ENCODE measurements at regions not wholly inside any gene's neighbourhood (a gene's known extent, or its start where the extent isn't known, plus 50 kb on each side); places are given as distances from the start of the nearest gene placed in this dataset.

- DNase-seq (ENCODE audit: low read depth in 4 of 4, low spot score in 3 of 4), result no peak
Observed at GRCh38 chr7:84631913-84632312, 437.3 kb upstream of the SEMA3A start.

GRCh38 chr7:84629640-84630318 lies 435.2 kb upstream of the SEMA3A start:
- no peak for DNase-seq (ENCODE audit: low read depth in 4 of 4, low spot score in 3 of 4)

- DNase-seq (ENCODE audit: low read depth in 4 of 4, low spot score in 3 of 4), result no peak
Observed at GRCh38 chr7:84629216-84629615, 434.6 kb upstream of the SEMA3A start.

GRCh38 chr7:84627250-84627649 lies 432.7 kb upstream of the SEMA3A start:
- DNase-seq (ENCODE audit: low read depth in 4 of 4, low spot score in 3 of 4), result no peak

GRCh38 chr7:84624927-84625326 lies 430.3 kb upstream of the SEMA3A start:
- DNase-seq (ENCODE audit: low read depth in 4 of 4, low spot score in 3 of 4), result no peak

- DNase-seq (ENCODE audit: low read depth in 4 of 4, low spot score in 3 of 4), result no peak
Observed at GRCh38 chr7:84624527-84624926, 429.9 kb upstream of the SEMA3A start.

- no peak for DNase-seq (ENCODE audit: low read depth in 4 of 4, low spot score in 3 of 4)
Observed at GRCh38 chr7:84617265-84618030, 422.9 kb upstream of the SEMA3A start.

GRCh38 chr7:84614821-84615501 lies 420.4 kb upstream of the SEMA3A start:
- DNase-seq (ENCODE audit: low read depth in 4 of 4, low spot score in 3 of 4), result no peak

- DNase-seq (ENCODE audit: low read depth in 4 of 4, low spot score in 3 of 4), result no peak
Observed at GRCh38 chr7:84612981-84613681, 418.5 kb upstream of the SEMA3A start.

GRCh38 chr7:84611391-84611790 lies 416.8 kb upstream of the SEMA3A start:
- DNase-seq (ENCODE audit: low read depth in 4 of 4, low spot score in 3 of 4), result no peak

- no peak for DNase-seq (ENCODE audit: low read depth in 4 of 4, low spot score in 3 of 4)
Observed at GRCh38 chr7:84610390-84610789, 415.8 kb upstream of the SEMA3A start.

GRCh38 chr7:84605301-84605700 lies 410.7 kb upstream of the SEMA3A start:
- no peak for DNase-seq (ENCODE audit: low read depth in 4 of 4, low spot score in 3 of 4)

GRCh38 chr7:84603545-84603944 lies 409.0 kb upstream of the SEMA3A start:
- no peak for DNase-seq (ENCODE audit: low read depth in 4 of 4, low spot score in 3 of 4)

GRCh38 chr7:84595026-84595425 lies 400.4 kb upstream of the SEMA3A start:
- DNase-seq (ENCODE audit: low read depth in 4 of 4, low spot score in 3 of 4), result no peak

GRCh38 chr7:84591897-84592296 lies 397.3 kb upstream of the SEMA3A start:
- no peak for DNase-seq (ENCODE audit: low read depth in 4 of 4, low spot score in 3 of 4)

- no peak for DNase-seq (ENCODE audit: low read depth in 4 of 4, low spot score in 3 of 4)
Observed at GRCh38 chr7:84589012-84589411, 394.4 kb upstream of the SEMA3A start.

- no peak for DNase-seq (ENCODE audit: low read depth in 4 of 4, low spot score in 3 of 4)
Observed at GRCh38 chr7:84583331-84583730, 388.7 kb upstream of the SEMA3A start.

- DNase-seq (ENCODE audit: low read depth in 4 of 4, low spot score in 3 of 4), result no peak
Observed at GRCh38 chr7:84582747-84583146, 388.2 kb upstream of the SEMA3A start.

GRCh38 chr7:84578825-84579224 lies 384.2 kb upstream of the SEMA3A start:
- no peak for DNase-seq (ENCODE audit: low read depth in 4 of 4, low spot score in 3 of 4)

- DNase-seq (ENCODE audit: low read depth in 4 of 4, low spot score in 3 of 4), result no peak
Observed at GRCh38 chr7:84568781-84569180, 374.2 kb upstream of the SEMA3A start.

Measured in left renal pelvis (tissue), 4 donors.